A549 (cell line): ENCODE measurements at regions not wholly inside any gene's neighbourhood (a gene's known extent, or its start where the extent isn't known, plus 50 kb on each side); places are given as distances from the start of the nearest gene placed in this dataset.

ENCODE experiments used
- BHLHE40 ChIP-seq: IDR thresholded peaks from 2 replicates; pipeline ENCODE4 v1.6.1; 2012; ENCODE audit warnings: low read depth, low read length, inconsistent platforms
- CHD2 ChIP-seq: fragments of 150-350 bp; IDR thresholded peaks from 2 replicates; pipeline ENCODE4 v1.6.1; 2014; ENCODE audit warnings: low read length; ENCODE audit not compliant: partially characterized antibody
- CTCF ChIP-seq: fragments of >200 bp; sonication (Bioruptor Twin); formaldehyde crosslinking; IDR thresholded peaks from 3 replicates; pipeline ENCODE4 v1.5.1; 2016
- EP300 ChIP-seq, 2 experiments: fragments of >200 bp; sonication (Bioruptor Twin); formaldehyde crosslinking; IDR thresholded peaks; 2 replicates in 1 of 2; 3 replicates in 1 of 2; pipeline ENCODE4 v1.6.1; 2016 to 2017
- HDAC2 ChIP-seq: fragments of 200-600 bp; sonication (generic); IDR thresholded peaks from 2 replicates; pipeline ENCODE4 v1.6.1; 2016
- HMGXB4 ChIP-seq: fragments of 250-450 bp; sonication (Bioruptor Pico); IDR thresholded peaks from 2 replicates; pipeline ENCODE4 v1.5.0; 2021; ENCODE audit warnings: mild to moderate bottlenecking, moderate library complexity, borderline replicate concordance
- HOXB5 ChIP-seq: fragments of 250-450 bp; sonication (Bioruptor Pico); IDR thresholded peaks from 2 replicates; pipeline ENCODE4 v1.5.0; 2020; ENCODE audit warnings: mild to moderate bottlenecking, moderate library complexity
- JUNB ChIP-seq: fragments of >200 bp; sonication (Bioruptor Twin); formaldehyde crosslinking; IDR thresholded peaks from 2 replicates; pipeline ENCODE4 v1.6.1; 2016
- POLR2A ChIP-seq: IDR thresholded peaks from 2 replicates; pipeline ENCODE4 v1.6.1; 2012; ENCODE audit warnings: mild to moderate bottlenecking, low read length
- RFX5 ChIP-seq: fragments of 450-650 bp; IDR thresholded peaks from 2 replicates; pipeline ENCODE4 v1.7.1; 2014; ENCODE audit warnings: antibody characterized with exemption, mild to moderate bottlenecking, moderate library complexity
- USF2 ChIP-seq: fragments of 450-650 bp; IDR thresholded peaks from 2 replicates; pipeline ENCODE4 v1.6.1; 2014; ENCODE audit warnings: antibody characterized with exemption

GRCh38 chr2:129467941-129468340 lies 511.5 kb upstream of the RAB6C start:
- TF ChIP-seq BHLHE40 (no peak), CTCF (no peak), POLR2A (no peak), USF2 (no peak), RFX5 (no peak), EP300 (IDR thresholded peaks at IDR 0.05) (no peak), HDAC2 (no peak), JUNB (no peak), HOXB5 (CRISPR knock-in tag) (no peak), CHD2 (no peak), HMGXB4 (CRISPR knock-in tag) (no peak)
